GM12878 (cell line): ENCODE measurements at regions not wholly inside any gene's neighbourhood (a gene's known extent, or its start where the extent isn't known, plus 50 kb on each side); places are given as distances from the start of the nearest gene placed in this dataset.

Source experiments
- ATAC-seq: fragments of 200-7000 bp; cut with Tn5 transposase; 3 replicates; pipeline ENCODE4 v1.9.1; 2020; ENCODE audit warnings: mild to moderate bottlenecking, moderate library complexity
- BruUV-seq: library from RNA; stranded (reverse); fragments of 400-500 nt; replicated peaks from 2 replicates; lab custom pipeline; 2021; lab: Mats Ljungman, UMichigan
- CTCF ChIA-PET: fragments of 300-600 bp; sonication (Branson Sonifier 250); formaldehyde crosslinking; extraction: SDS; loops from one replicate; lab custom pipeline; 2021; ENCODE audit warnings: inconsistent platforms; lab: Yijun Ruan, JAX
- POLR2A ChIA-PET: fragments of 350-600 bp; formaldehyde crosslinking; extraction: SDS; loops from one replicate; lab custom pipeline; 2021; ENCODE audit warnings: inconsistent platforms; lab: Charles Lee
- RAD21 ChIA-PET: fragments of 300-600 bp; sonication (Branson Sonifier 250); formaldehyde crosslinking; loops from one replicate; lab custom pipeline; 2023; ENCODE audit warnings: antibody characterized with exemption; ENCODE audit not compliant: unreplicated experiment; lab: Charles Lee
- SMC1A ChIA-PET: fragments of 300-600 bp; sonication (Branson Sonifier 250); formaldehyde crosslinking; loops from one replicate; lab custom pipeline; 2023; ENCODE audit not compliant: unreplicated experiment, uncharacterized antibody; lab: Charles Lee
- DNase-seq: peaks from one replicate; pipeline ENCODE4 v3.0.0-alpha.2; 2011; ENCODE audit warnings: low read depth, low spot score
- FAIRE-seq: peaks from 3 replicates; lab custom pipeline; 2011; peaks lifted over from hg19 to GRCh38; lab: Jason Lieb, UNC
- H2AFZ ChIP-seq: 2 replicates; pipeline ENCODE4 v1.6.0; 2011; ENCODE audit warnings: low read depth, low read length, control low read depth; ENCODE audit not compliant: control insufficient read depth
- H3K27ac ChIP-seq: 2 replicates; pipeline ENCODE4 v1.5.1; 2011; ENCODE audit warnings: control low read depth; ENCODE audit not compliant: control insufficient read depth, insufficient read depth
- H3K27me3 ChIP-seq, 2 experiments: replicated peaks in 1 of 2; 2 replicates each; pipeline versions ENCODE4 v1.6.0 to v1.6.1; 2011; ENCODE audit warnings: low read length in 1 of 2; ENCODE audit not compliant: control insufficient read depth in 2 of 2, insufficient read depth in 2 of 2
- H3K36me3 ChIP-seq, 2 experiments: 2 replicates each; pipeline ENCODE4 v1.5.1; 2011; ENCODE audit warnings: low read length in 1 of 2; ENCODE audit not compliant: control insufficient read depth in 2 of 2, insufficient read depth in 2 of 2
- H3K4me1 ChIP-seq: 2 replicates; pipeline ENCODE4 v1.6.1; 2011; ENCODE audit warnings: mild to moderate bottlenecking, low read length, moderate library complexity, mixed read lengths; ENCODE audit not compliant: control insufficient read depth, insufficient read depth
- H3K4me2 ChIP-seq: 2 replicates; pipeline ENCODE4 v1.6.0; 2011; ENCODE audit warnings: control low read depth; ENCODE audit not compliant: control insufficient read depth, insufficient read depth
- H3K4me3 ChIP-seq: fragments of 200-600 bp; sonication (generic); 2 replicates; pipeline ENCODE4 v1.5.1; 2016
- H3K79me2 ChIP-seq: 2 replicates; pipeline ENCODE4 v1.6.0; 2011; ENCODE audit warnings: low read length; ENCODE audit not compliant: control insufficient read depth, insufficient read depth
- H3K9ac ChIP-seq: 2 replicates; pipeline ENCODE4 v1.8.0; 2011; ENCODE audit warnings: low read length, control low read depth, mixed read lengths; ENCODE audit not compliant: control insufficient read depth, insufficient read depth
- H3K9me3 ChIP-seq: replicated peaks from 3 replicates; pipeline ENCODE4 v1.5.1; 2011; ENCODE audit warnings: mild to moderate bottlenecking, low read length; ENCODE audit not compliant: control insufficient read depth, insufficient read depth
- H4K20me1 ChIP-seq: 2 replicates; pipeline ENCODE4 v1.6.0; 2011; ENCODE audit not compliant: control insufficient read depth, insufficient read depth
- CREM ChIP-seq: IDR thresholded peaks from 2 replicates; pipeline ENCODE4 v1.6.1; 2014; ENCODE audit warnings: antibody characterized with exemption, low read depth
- CUX1 ChIP-seq: IDR thresholded peaks from 2 replicates; pipeline ENCODE4 v1.6.1; 2012; ENCODE audit warnings: improper control_type of control experiment, low read depth, low read length; ENCODE audit not compliant: insufficient replicate concordance
- E4F1 ChIP-seq: fragments of 450-650 bp; IDR thresholded peaks from 2 replicates; pipeline ENCODE4 v1.6.1; 2018; ENCODE audit warnings: borderline replicate concordance, mild to moderate bottlenecking; ENCODE audit not compliant: partially characterized antibody
- FOXK2 ChIP-seq: fragments of 450-650 bp; IDR thresholded peaks from 2 replicates; pipeline ENCODE4 v1.6.1; 2017; ENCODE audit warnings: mild to moderate bottlenecking, moderate library complexity
- HCFC1 ChIP-seq: fragments of 150-350 bp; IDR thresholded peaks from 2 replicates; pipeline ENCODE4 v1.6.1; 2014; ENCODE audit warnings: low read length
- MEF2A ChIP-seq: IDR thresholded peaks from 2 replicates; pipeline ENCODE4 v1.6.1; 2011; ENCODE audit warnings: low read depth, mild to moderate bottlenecking, low read length, moderate library complexity; ENCODE audit not compliant: insufficient read depth
- NFIC ChIP-seq: IDR thresholded peaks from 2 replicates; pipeline ENCODE4 v1.6.1; 2012; ENCODE audit warnings: low read depth, mild to moderate bottlenecking, inconsistent platforms, low read length, moderate library complexity
- NFYA ChIP-seq: IDR thresholded peaks from 2 replicates; pipeline ENCODE4 v1.6.1; 2011; ENCODE audit warnings: low read depth, mild to moderate bottlenecking, low read length, improper control_type of control experiment, borderline replicate concordance
- NRF1 ChIP-seq: conservative IDR thresholded peaks from 2 replicates; pipeline ENCODE4 v1.6.1; 2011; ENCODE audit warnings: mild to moderate bottlenecking, low read depth, low read length, improper control_type of control experiment
- SIX5 ChIP-seq: IDR thresholded peaks from 2 replicates; pipeline ENCODE4 v1.6.1; 2011; ENCODE audit warnings: mild to moderate bottlenecking, low read depth, low read length, moderate library complexity; ENCODE audit not compliant: severe bottlenecking
- SKIL ChIP-seq: fragments of 450-650 bp; IDR thresholded peaks from 2 replicates; pipeline ENCODE4 v1.6.1; 2017; ENCODE audit warnings: mild to moderate bottlenecking, low read depth, inconsistent platforms; ENCODE audit not compliant: poor library complexity, severe bottlenecking
- SMC3 ChIP-seq: IDR thresholded peaks from 2 replicates; pipeline ENCODE4 v1.6.1; 2011; ENCODE audit warnings: low read length, improper control_type of control experiment, borderline replicate concordance
- SUZ12 ChIP-seq: fragments of 200-600 bp; sonication (generic); IDR thresholded peaks from one replicate; pipeline ENCODE4 v1.6.1; 2018; ENCODE audit warnings: antibody characterized with exemption, mild to moderate bottlenecking; ENCODE audit not compliant: unreplicated experiment
- TAF1 ChIP-seq: IDR thresholded peaks from 2 replicates; pipeline ENCODE4 v1.6.1; 2011; ENCODE audit warnings: mild to moderate bottlenecking, low read depth, low read length, borderline replicate concordance
- ZNF217 ChIP-seq: fragments of 450-650 bp; IDR thresholded peaks from 2 replicates; pipeline ENCODE4 v1.6.1; 2017; ENCODE audit warnings: antibody characterized with exemption, mild to moderate bottlenecking
- WGBS: methylation state at CpG from one replicate; pipeline ENCODE4 v1.1.6; 2016; ENCODE audit warnings: low lambda C conversion rate; ENCODE audit not compliant: insufficient replicate concordance, insufficient coverage; ENCODE audit errors: missing lambda C conversion rate; 5-methylcytosine and 5-hydroxymethylcytosine counted together
- in situ Hi-C: fragments of 300-500 bp; cut with MboI; formaldehyde crosslinking; loops from 9 replicates; pipeline ENCODE4 v1.14.3; 2018; ENCODE audit warnings: mixed read lengths
- intact Hi-C: fragments of 100-400 bp; cut with micrococcal nuclease; formaldehyde crosslinking; loops from one replicate; pipeline ENCODE4 v1.14.2; 2022; ENCODE audit not compliant: unreplicated experiment

- TF ChIP-seq E4F1 (no peak), SUZ12 (no peak), NFYA (no peak), FOXK2 (no peak), CUX1 (no peak)
Observed at GRCh38 chrY:7977301-7977700, 1065.7 kb upstream of the AMELY start (continued).

- no peaks in the 10 kb centered on the region for H3K9me3 ChIP-seq
- ATAC-seq: no peak
- H3K36me3 ChIP-seq: no peaks in the 10 kb centered on the region
- no peak overlapping the region for H3K27ac ChIP-seq
- H3K4me1 ChIP-seq: no peaks in the 10 kb centered on the region
- RAD21 ChIA-PET: no interaction called here
- in situ Hi-C loops (no loop called here), intact Hi-C loops (no loop called here)
- BruUV-seq: no TSS peak
- no peak overlapping the region for H3K4me2 ChIP-seq
- H4K20me1 ChIP-seq: no peaks in the 10 kb centered on the region
- H3K27me3 ChIP-seq: no peaks in the 10 kb centered on the region
- no peak overlapping the region for H3K4me3 ChIP-seq
- no peak overlapping the region for H2AFZ ChIP-seq
- SMC1A ChIA-PET: no interaction called here
- FAIRE-seq: no peak
- H3K9ac ChIP-seq: no peak overlapping the region
- no peaks in the 10 kb centered on the region for H3K79me2 ChIP-seq
- CTCF ChIA-PET: no interaction called here
- no peak for DNase-seq
- no CpG with 5 or more reads among the region's 2 CpGs for WGBS
- POLR2A ChIA-PET: no interaction called here
- TF ChIP-seq HCFC1: no peak
- TF ChIP-seq SMC3: no peak
- TF ChIP-seq ZNF217: no peak
- no peak for TF ChIP-seq CREM
- TF ChIP-seq NRF1: no peak
- TF ChIP-seq TAF1: no peak
- TF ChIP-seq SIX5: no peak
- no peak for TF ChIP-seq MEF2A
- TF ChIP-seq NFIC: no peak
- no peak for TF ChIP-seq SKIL
Observed at GRCh38 chrY:7968293-7968692, 1056.7 kb upstream of the AMELY start.
